NCI-H345 treated with DMSO at 0.1 percent for 48 hours (cell line): ENCODE measurements at regions not wholly inside any gene's neighbourhood (a gene's known extent, or its start where the extent isn't known, plus 50 kb on each side); places are given as distances from the start of the nearest gene placed in this dataset.

Experiments
- DNase-seq: peaks from one replicate; lab custom pipeline; 2025; ENCODE audit not compliant: unreplicated experiment; lab: John Stamatoyannopoulos, UW

DNA sequence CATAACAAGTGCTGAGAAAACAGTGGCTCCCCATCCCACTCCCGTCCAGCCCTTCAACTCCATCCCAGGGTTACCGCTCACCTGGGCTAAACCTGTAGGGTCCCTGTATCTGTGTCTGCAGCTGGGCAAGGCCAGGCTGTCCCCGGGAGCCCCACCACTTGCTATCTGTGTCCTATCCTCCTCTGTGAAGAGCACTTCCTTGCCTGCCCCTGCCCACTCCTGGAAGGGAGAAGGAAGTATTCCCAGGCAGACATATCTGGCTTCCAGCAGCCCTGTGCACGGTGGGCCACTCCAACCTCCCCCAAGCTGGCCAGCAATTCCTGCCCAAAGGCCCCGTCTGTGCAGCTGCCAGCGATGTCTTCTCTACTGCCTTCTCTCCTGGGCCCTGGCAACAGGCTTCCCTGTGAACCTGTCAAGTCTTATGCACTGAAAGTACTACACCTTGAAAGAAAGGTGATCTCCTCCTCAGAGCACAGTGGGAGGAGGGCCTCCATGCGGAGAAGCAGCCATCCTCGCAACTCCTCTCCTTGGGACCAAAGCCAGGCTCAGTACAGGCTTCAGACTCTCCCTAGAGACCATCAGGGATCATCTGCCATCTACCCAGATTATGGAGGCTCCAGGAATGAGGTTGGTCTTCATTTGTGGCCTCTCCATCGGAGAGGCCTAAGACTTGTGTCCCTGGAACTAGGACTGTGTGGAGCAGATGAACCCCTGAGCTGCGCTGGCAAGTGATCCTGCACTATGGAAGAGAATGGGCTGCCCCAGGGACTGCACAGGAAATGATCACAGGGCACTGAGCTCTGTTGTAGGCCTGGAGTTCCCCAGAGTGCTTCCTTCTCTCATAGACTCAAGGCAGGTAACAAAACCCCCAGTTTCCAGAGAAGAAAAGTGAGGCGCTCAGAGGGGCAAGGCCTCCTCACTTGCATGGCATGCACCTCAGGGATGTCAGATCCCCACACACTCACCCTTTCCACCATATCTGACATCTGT lies 663.6 kb downstream of the BCL11B start:
- DNase-seq = no peak

DNA sequence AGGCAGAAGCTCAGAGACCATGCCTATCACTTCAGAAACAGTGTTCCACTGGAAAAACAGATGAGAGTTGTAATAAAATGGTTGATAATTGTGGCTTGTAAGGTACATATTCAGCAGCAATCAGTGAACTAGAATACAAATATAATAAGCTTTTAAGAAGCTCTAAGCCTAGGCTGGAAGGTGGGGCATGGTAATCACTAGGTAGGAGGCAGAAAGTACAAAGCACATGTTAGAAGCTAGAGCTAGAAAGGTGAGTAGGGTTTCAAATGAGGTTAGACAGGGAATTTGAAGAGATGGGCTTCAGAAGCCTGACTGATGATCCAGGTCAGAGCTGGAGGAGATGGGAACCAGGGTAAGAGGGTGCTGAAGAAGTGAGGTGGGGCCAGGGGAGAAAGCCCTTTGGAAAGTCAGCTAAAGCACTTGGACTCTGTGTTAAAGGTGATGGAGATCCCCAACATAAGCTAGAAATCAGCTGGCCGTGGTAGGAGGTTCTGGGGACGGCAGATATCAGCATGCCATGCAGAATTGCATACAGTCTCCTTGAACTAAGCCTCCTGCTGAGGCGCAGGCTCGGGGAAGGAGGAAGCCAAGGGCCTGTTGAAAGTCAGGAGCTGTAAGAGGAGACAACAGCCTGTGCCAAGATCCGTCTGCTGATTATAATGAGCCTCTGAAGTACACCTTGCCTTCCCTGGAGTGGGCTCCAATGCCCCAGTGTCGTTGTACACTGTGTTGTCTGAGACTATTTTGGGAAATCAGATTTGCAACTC lies 659.4 kb downstream of the BCL11B start:
- DNase-seq = no peak

DNA sequence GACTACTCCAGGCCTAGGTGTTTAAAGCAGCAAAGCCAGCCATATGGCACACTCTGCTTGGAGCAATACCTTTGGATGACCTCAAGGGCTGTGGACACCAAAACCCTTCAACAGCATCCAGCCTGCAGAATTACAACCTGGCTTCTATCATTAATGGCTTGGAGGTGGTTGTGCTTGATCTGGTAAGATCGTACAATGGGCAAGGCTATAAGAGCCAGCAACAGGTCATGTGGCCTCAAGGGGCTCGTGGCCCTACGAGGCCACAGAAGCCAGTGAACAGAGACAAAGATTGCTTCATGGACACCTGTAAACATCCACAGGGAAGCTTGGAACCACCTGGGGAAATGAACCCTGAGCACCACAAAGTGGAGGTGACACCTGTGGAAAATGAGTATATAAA lies 657.3 kb downstream of the BCL11B start:
- DNase-seq = no peak

DNA sequence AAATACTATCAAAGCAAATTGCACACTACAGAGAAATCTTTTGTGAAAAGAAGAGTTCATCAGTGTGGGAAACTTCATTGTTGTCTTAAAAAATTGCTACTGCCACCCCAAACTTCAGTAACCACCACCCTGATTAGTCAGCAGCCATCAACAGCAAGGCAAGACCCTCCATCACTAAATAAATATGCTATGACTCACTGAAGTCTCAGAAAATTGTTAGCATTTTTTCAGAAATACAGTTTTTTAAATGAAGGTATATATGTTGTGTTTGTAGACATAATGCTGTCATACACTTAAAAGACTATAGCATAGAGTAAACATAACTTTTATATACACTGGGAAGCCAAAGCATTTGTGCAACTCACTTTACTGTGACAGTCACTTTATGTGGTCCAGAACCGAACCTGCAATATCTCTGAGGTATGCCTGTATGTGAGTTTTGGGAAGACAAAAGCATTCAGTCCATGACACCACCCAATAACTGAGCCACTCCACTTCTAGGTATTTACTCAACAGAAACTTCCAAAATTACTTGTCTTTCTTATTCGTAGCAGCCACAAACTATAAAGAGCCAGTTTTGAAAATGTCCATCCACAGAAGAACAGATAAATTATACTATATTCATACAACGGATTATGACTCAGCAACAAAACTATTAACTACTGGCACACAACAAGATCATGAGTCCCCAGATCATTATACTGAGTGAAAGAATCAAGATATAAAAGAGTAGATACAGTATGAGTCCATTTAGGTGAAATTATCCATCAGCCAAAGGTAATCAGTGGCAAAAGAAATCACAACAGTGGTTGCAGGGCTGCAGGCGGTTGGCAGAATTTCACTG lies 649.6 kb downstream of the BCL11B start:
- no peak for DNase-seq

DNA sequence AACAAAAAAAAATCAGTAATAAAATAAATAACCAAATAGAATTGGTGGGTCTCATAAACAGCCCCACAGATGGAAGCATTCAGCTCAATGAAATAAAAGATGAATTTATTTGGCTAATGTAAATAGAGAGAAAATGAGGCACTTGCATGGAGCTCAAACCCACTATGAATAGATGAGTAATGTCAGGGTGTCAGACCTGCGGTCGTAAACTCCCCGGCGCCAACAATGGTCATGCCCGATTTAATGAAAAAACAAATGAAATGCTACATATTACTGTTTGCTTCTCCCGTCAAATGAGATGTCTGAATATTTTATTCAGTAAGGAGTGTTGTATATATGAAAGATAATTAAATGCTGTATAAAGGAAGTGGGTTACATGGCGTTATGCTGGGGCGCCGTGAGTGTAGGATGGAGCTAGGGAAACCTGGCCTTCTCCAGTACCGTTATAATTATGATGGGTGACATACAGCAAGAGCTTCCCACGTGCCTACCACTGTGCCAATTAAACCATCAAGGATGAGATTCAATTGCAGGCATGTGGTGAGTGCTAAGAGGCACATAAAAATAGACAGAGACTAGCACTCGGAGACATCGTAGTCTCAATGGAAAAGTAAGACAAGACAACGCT lies 648.1 kb downstream of the BCL11B start:
- DNase-seq = peak; percentile 42

DNA sequence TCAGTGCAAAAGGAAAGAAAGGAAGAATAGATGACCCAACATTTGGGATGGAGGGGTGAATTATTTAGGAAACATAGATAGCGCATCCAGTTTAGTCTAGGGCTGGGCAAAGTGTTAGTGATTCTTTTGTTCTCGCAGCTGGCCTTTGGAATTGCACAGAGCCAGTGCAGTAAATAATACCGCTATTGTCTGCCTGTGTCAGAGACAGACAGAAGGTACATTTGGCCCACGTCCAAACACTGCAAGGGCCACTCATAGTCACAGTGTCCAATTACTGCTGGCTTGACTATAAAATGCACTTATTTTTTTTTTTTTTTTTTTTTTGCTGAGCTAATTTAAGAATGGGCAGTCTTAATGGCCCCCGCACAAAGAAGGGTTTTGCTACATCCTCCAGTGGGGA lies 638.6 kb downstream of the BCL11B start:
- peak; percentile 93 for DNase-seq

DNA sequence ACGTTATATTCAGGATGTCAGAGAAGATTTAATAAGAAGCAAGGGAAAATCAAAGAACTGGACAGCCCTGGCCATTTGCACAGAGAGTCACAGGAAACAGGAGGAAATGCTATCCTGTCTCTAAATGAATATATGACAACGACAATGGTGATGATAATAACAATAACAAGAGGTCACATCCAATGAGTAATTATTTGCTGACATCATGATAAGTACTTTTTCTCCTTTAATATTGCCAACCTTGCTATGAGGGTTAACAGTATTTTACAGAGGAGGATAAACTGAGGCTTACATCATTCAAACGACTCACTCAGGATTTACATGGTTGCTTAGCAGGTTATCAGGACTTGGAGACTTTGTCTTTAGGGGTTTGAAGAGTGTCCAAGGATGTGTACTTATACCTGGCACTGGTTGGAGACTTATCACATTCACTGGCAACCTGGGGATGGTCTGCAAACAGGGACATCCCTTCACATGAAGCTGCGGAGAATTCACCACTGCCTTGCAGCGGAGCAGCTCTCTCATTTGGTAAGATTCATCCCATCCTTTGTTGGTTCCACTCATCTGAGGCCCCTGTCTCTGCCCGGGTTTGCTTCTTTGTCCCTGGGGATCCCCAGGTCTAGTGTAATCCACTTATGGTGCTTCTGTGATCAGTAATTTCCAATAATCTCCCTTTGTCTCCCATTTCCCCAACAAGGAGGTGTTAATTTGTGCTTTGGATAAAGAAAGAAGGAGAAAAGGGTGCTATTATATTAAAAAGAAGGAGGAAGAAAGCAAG lies 637.8 kb downstream of the BCL11B start:
- no peak for DNase-seq

DNA sequence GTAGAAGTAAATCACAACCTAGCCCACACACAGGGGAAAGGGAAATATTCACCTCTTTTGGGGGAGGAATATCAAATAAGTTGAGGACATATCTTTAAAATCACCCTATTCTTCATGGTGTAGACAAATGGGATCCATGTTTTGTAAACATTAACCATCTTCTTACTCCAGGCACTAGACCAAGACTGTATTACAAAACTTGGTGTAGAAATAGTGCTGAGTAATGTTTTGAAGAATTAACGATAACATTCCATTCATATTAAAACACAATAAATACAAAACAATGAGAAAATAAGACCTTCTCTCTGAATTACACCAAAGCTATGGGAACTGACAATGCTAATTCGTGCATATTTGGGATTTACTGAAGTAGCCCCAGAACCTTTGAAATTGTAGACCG lies 633.6 kb downstream of the BCL11B start:
- DNase-seq = no peak

DNA sequence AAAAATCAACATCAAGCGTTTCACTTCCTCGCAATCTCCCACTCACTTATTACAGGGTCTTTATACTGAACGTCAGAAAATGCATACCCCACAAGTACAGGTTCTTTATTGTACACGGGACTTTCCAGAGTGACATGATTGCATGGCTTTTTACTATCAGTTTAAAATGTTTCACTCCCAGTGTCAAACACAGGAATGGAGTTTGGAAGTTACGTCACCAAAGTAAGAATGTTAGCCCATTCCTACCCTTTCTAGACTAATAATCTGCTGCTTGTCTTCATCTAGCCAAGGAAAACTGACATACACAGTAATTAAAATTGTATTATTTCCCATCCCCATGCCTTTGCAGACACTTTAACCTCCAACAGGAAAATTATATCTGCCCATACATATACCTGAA lies 624.2 kb downstream of the BCL11B start:
- DNase-seq = no peak

DNA sequence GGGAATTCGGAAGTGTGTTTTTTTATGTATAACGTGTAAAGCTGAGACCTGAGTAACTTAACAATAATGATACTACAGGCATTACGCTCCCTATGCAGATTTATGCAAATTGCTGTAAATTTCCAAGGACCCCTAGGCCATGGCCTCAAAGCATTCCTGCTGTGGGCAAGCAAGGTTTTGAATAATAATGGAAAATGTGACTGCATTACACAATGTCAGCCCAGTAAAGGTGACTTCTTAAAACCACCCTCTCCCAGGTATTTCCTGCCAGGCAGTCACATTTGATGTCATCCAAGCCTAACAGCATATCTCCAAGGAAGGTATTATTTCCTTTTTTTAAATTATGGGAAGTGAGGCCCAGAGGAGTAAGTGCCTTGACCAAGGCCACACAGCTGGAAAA lies 621.0 kb downstream of the BCL11B start:
- DNase-seq = no peak

DNA sequence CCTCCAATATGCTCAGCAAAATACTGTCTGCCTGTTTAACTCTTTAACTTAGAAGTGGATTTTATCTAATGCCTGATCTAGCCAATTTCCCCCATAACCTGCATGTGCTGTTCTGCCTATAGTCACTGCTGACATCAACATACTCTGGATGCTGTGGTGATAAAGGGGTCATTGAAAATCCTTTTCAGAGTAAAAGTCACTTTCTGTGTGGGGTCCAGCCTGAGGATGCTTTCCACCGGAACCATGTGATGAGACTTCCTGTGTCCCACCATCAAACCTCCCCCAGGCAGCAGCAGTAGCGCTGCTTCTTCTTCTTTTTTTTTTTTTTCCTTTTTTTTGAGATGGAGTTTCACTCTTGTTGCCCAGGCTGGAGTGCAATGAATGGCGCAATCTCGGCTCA lies 607.0 kb downstream of the BCL11B start:
- no peak for DNase-seq

DNA sequence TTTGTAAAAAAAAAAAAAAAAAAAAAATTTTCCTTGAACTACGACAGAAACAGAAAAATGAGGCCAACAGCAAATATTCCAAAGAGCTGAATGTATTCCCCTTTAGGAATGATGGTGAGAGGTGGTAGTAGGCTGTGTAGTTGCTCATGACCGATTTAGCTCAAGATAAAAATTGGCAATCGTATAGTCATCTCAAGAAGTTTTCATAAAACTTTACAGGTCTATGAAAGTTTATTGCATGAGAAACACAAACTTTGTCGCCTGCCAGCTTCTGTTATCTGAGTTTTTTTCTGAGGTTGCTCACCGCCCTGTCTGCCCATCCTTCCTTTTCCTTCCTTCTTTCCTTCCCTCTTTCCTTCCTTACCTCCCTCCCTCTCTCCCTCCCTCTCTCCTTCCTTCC lies 605.5 kb downstream of the BCL11B start:
- no peak for DNase-seq

DNA sequence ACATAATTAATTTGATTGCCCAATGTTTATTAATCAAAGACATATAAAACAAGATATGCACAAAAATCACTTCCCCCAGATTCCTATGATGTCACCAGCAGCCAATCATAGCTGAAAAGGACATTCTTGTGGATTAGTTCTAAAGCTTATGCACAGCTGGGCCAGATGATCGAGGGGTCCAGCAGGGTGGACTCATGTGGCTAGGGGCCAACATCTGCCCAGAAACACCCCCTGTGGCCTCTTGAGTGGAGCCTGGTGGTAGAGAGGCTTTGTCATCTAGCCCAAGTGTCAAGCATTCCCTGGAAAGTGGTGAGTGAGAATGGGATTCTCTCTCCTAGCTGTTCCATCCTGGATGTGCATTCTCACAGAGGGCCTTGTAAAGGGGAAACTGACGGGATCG lies 590.0 kb downstream of the BCL11B start:
- DNase-seq = no peak

DNA sequence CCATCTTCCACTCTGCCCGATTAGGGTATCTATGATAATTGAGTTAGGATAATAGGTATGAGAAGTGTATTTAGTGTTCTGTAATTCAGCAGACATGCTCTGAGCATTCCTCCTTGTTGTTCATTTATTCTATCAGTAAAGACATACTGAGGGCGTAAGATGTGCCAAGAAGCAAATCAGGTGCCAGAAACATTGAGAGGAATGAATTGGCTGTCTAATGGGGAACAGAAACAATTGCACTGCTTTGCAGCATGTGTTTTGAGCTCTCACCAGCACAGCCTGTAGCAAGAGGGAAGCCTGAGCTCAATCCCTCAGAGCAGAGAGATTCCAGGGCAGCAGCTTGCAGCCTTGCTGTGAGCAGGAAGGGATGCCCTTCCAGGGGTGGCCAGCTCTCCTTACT lies 589.3 kb downstream of the BCL11B start:
- no peak for DNase-seq

DNA sequence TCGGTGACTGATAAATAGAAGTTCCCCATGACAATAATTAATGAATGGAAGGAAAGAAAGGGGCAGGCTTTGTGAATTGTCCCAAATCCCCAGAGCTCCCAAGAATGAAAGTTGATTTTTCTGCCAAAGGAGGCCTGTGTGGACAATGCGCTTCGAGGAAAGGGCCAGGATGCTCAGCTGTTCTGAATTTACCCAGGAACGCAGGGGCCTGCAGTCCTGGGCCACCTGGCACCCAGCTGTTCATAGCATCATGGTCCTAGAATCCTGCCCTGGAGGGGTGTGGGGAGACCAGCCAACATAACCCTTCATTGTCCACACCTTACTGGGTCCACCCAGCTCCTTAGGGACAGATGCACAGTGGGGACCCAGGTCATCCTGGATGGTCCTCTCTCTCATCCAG lies 587.5 kb downstream of the BCL11B start:
- no peak for DNase-seq

DNA sequence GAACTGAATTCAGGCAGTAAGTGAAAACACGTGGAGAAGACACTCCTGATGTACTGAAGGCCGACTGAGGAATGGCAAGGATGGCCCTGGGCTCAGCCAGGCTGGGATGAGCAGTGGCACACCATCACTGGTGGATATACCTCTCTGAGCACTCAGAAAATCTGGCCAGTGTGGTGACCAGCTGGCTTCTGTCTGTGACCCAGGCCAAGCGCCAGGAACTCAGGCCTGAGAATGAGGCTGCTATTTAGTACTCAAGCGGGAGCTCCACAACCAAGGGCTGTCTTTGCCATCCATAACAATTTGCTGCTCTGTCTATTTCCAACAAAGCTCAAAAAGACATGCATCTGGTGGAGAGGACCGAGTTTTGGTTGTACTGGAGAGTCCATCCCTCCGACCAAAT lies 586.3 kb downstream of the BCL11B start:
- DNase-seq = no peak

DNA sequence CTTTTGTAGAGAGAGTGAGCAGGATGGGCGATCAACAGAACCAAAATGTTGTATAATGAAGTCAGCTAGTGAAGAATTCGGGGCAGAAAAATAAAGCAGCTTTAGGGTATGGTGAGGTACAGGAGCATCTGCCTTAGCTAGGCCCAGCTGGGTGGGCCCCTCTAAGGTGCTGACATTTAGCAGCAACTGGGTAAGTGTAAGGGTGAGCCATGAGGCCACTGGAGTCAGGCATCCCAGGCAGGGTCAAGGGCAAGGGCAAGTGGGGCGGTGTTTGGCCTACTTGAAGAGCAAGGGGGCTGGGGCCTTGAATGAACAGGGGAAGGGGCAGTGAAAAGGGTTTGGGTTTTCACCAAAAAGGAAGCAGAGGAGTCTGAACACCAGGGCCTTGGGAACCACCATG lies 583.6 kb downstream of the BCL11B start:
- DNase-seq = no peak

DNA sequence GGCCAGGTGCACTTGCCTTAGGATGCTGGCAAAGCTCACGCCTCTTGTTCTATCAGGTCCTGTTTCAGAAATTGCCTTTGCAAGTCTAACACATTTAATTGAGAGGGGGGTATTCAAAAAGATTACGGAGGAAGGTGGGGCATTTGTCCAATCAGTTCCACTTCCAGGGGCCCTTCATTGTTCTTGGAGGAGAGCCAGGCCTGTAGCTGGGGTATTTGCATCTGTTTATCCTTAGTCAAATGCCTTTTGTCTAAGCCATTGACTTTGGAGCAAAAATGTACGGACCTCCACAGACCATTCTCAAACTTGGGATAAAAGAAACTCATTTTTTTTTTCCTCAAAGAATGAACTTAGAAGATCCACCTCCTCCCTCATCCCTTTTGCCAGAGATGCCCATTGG lies 582.0 kb downstream of the BCL11B start:
- no peak for DNase-seq

DNA sequence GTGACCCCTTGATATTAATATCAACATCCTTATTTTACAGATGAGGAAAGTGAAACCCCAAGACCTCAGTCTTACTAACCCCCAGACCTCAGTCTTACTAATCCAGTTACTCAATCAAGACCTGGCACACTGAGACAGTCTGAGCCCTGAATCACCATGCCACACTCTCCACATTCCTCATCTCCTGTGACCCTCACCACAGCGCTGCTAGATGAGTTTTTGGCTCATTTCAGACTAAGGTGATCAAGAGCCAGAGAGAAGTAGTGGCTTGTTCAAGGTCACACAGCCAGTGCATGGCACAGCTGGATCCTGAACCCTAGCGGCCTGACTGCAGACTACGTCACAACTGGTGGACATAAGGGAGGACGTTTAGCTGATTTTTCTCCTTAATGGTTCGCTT lies 579.2 kb downstream of the BCL11B start:
- DNase-seq = no peak

DNA sequence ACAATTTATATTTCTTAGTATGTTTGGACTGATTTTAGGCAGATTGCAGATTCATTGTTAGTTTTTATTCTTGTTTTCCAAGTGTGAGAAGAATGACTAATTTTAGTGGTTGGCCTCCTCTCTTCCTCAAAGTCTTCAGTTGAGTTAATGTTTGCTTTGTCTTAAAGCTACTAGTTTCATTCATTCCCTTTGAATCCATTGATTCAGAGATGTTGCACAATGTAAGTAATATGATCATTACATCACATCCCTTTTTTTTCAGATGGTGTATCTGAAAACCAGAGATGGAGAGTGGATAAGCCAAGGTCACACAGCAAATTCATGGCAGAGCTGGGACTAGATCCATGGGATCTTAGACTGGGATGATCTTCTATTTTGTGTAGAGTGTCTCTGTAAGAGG lies 577.5 kb downstream of the BCL11B start:
- no peak for DNase-seq
